Superior temporal gyrus (tissue), 1 donor: ENCODE measurements at regions not wholly inside any gene's neighbourhood (a gene's known extent, or its start where the extent isn't known, plus 50 kb on each side); places are given as distances from the start of the nearest gene placed in this dataset.
A peak's percentile ranks its signal among the peaks of the same experiment; 100 is the strongest.

Source experiments
- DNase-seq: peaks from one replicate; pipeline ENCODE4 v3.0.0-alpha.2; 2016; ENCODE audit errors: extremely low spot score

- DNase-seq: no peak
Measured at GRCh38 chr10:128528167-128528566, 401.9 kb upstream of the MKI67 start.

- no peak for DNase-seq
Measured at GRCh38 chr10:128528781-128529180, 402.6 kb upstream of the MKI67 start.

GRCh38 chr10:128529225-128529624 lies 403.0 kb upstream of the MKI67 start:
- DNase-seq: no peak

GRCh38 chr10:128530301-128530700 lies 404.1 kb upstream of the MKI67 start:
- peak; percentile 71 for DNase-seq

GRCh38 chr10:128530946-128531345 lies 404.7 kb upstream of the MKI67 start:
- no peak for DNase-seq

GRCh38 chr10:128534686-128535085 lies 408.5 kb upstream of the MKI67 start:
- no peak for DNase-seq

GRCh38 chr10:128536259-128536658 lies 410.0 kb upstream of the MKI67 start:
- no peak for DNase-seq

- no peak for DNase-seq
Measured at GRCh38 chr10:128537834-128538330, 411.7 kb upstream of the MKI67 start.

- DNase-seq: no peak
Measured at GRCh38 chr10:128538671-128539070, 412.4 kb upstream of the MKI67 start.

- DNase-seq: no peak
Measured at GRCh38 chr10:128539510-128540127, 413.4 kb upstream of the MKI67 start.

GRCh38 chr10:128540128-128540762 lies 414.0 kb upstream of the MKI67 start:
- no peak for DNase-seq

GRCh38 chr10:128540781-128541761 lies 414.8 kb upstream of the MKI67 start:
- DNase-seq: peak; percentile 52

- no peak for DNase-seq
Measured at GRCh38 chr10:128541926-128542475, 415.8 kb upstream of the MKI67 start.

- DNase-seq: no peak
Measured at GRCh38 chr10:128542659-128543058, 416.4 kb upstream of the MKI67 start.

- DNase-seq: no peak
Measured at GRCh38 chr10:128543151-128543550, 416.9 kb upstream of the MKI67 start.

GRCh38 chr10:128545216-128545615 lies 419.0 kb upstream of the MKI67 start:
- no peak for DNase-seq

GRCh38 chr10:128546651-128547165 lies 420.5 kb upstream of the MKI67 start:
- no peak for DNase-seq

- DNase-seq: no peak
Measured at GRCh38 chr10:128549101-128549608, 422.9 kb upstream of the MKI67 start.

GRCh38 chr10:128550045-128550444 lies 423.8 kb upstream of the MKI67 start:
- no peak for DNase-seq

- DNase-seq: no peak
Measured at GRCh38 chr10:128551475-128551874, 425.3 kb upstream of the MKI67 start.

GRCh38 chr10:128553755-128554154 lies 427.5 kb upstream of the MKI67 start:
- DNase-seq: no peak
